GM23338 (cell line): ENCODE measurements at regions not wholly inside any gene's neighbourhood (a gene's known extent, or its start where the extent isn't known, plus 50 kb on each side); places are given as distances from the start of the nearest gene placed in this dataset.

ENCODE experiments used
- ATAC-seq: fragments of 200-7000 bp; cut with Tn5 transposase; 3 replicates; pipeline ENCODE4 v1.9.1; 2020
- DNase-seq: peaks from one replicate; pipeline ENCODE4 v3.0.0-alpha.2; 2015; ENCODE audit warnings: low spot score
- H2AFZ ChIP-seq: fragments of 200-600 bp; sonication (generic); 2 replicates; pipeline ENCODE4 v1.8.0; 2016; ENCODE audit warnings: antibody characterized with exemption, mild to moderate bottlenecking, moderate library complexity
- H3F3A ChIP-seq: fragments of 200-600 bp; sonication (generic); replicated peaks from 2 replicates; pipeline ENCODE4 v1.8.0; 2017; ENCODE audit warnings: antibody characterized with exemption, mixed run types, low read depth
- H3K27ac ChIP-seq: fragments of 200-600 bp; sonication (generic); 2 replicates; pipeline ENCODE4 v1.6.1; 2016; ENCODE audit warnings: low read depth
- H3K27me3 ChIP-seq: fragments of 200-600 bp; sonication (generic); 2 replicates; pipeline ENCODE4 v1.8.0; 2016; ENCODE audit warnings: mild to moderate bottlenecking, mixed run types, moderate library complexity; ENCODE audit not compliant: insufficient read depth
- H3K36me3 ChIP-seq: fragments of 200-600 bp; sonication (generic); 2 replicates; pipeline ENCODE4 v1.8.0; 2016; ENCODE audit warnings: mild to moderate bottlenecking; ENCODE audit not compliant: insufficient read depth
- H3K4me1 ChIP-seq: fragments of 200-600 bp; sonication (generic); 2 replicates; pipeline ENCODE4 v1.8.0; 2016; ENCODE audit warnings: mild to moderate bottlenecking, moderate library complexity; ENCODE audit not compliant: insufficient read depth
- H3K4me2 ChIP-seq: fragments of 200-600 bp; sonication (generic); 2 replicates; pipeline ENCODE4 v1.7.1; 2017; ENCODE audit warnings: mixed run types
- H3K4me3 ChIP-seq: fragments of 200-600 bp; sonication (generic); 2 replicates; pipeline ENCODE4 v1.6.1; 2016; ENCODE audit warnings: mixed run types
- H3K79me2 ChIP-seq: fragments of 200-600 bp; sonication (generic); replicated peaks from 2 replicates; pipeline ENCODE4 v1.8.0; 2017; ENCODE audit warnings: mild to moderate bottlenecking; ENCODE audit not compliant: insufficient read depth
- H3K9me2 ChIP-seq: fragments of 200-600 bp; sonication (generic); 2 replicates; pipeline ENCODE4 v1.8.0; 2017; ENCODE audit not compliant: insufficient read depth
- H4K20me1 ChIP-seq: fragments of 200-600 bp; sonication (generic); replicated peaks from 2 replicates; pipeline ENCODE4 v1.8.0; 2017; ENCODE audit warnings: mild to moderate bottlenecking; ENCODE audit not compliant: insufficient read depth
- H3K27ac Mint-ChIP-seq: 2 replicates; pipeline ENCODE4 v1.8.0; 2020; ENCODE audit warnings: inconsistent platforms, mild to moderate bottlenecking, moderate library complexity, mixed read lengths
- H3K27me3 Mint-ChIP-seq: 3 replicates; pipeline ENCODE4 v1.8.0; 2022; ENCODE audit warnings: low read depth, mild to moderate bottlenecking, moderate library complexity, mixed read lengths, inconsistent platforms; ENCODE audit not compliant: insufficient read depth, poor library complexity
- H3K36me3 Mint-ChIP-seq: 3 replicates; pipeline ENCODE4 v1.8.0; 2021; ENCODE audit warnings: low read depth, mild to moderate bottlenecking, inconsistent platforms, moderate library complexity, mixed read lengths
- H3K4me1 Mint-ChIP-seq: 3 replicates; pipeline ENCODE4 v1.8.0; 2020; ENCODE audit warnings: mild to moderate bottlenecking, inconsistent platforms, mixed read lengths
- H3K4me3 Mint-ChIP-seq: 3 replicates; pipeline ENCODE4 v1.8.0; 2021; ENCODE audit warnings: moderate library complexity, mild to moderate bottlenecking, inconsistent platforms, mixed read lengths
- H3K9me3 Mint-ChIP-seq: 3 replicates; pipeline ENCODE4 v1.8.0; 2020; ENCODE audit warnings: moderate library complexity, mild to moderate bottlenecking, inconsistent platforms, mixed read lengths
- CREB1 ChIP-seq: fragments of 250-450 bp; sonication (Bioruptor Pico); IDR thresholded peaks from 2 replicates; pipeline ENCODE4 v1.5.0; 2020; ENCODE audit warnings: low read depth, mild to moderate bottlenecking, moderate library complexity
- EZH2 ChIP-seq: fragments of 200-600 bp; sonication (generic); IDR thresholded peaks from one replicate; pipeline ENCODE4 v1.8.0; 2017; ENCODE audit warnings: antibody characterized with exemption, mild to moderate bottlenecking, low read depth; ENCODE audit not compliant: unreplicated experiment
- JUNB ChIP-seq: IDR thresholded peaks from one replicate; pipeline ENCODE4 v1.6.1; 2016; ENCODE audit warnings: antibody characterized with exemption; ENCODE audit not compliant: unreplicated experiment
- NANOG ChIP-seq: IDR thresholded peaks from 2 replicates; pipeline ENCODE4 v1.6.1; 2016; ENCODE audit warnings: antibody characterized with exemption, borderline replicate concordance
- POLR2AphosphoS5 ChIP-seq: IDR thresholded peaks from 2 replicates; pipeline ENCODE4 v1.6.1; 2016; ENCODE audit warnings: antibody characterized with exemption, low read depth
- REST ChIP-seq: IDR thresholded peaks from one replicate; pipeline ENCODE4 v1.6.1; 2018; ENCODE audit warnings: antibody characterized with exemption; ENCODE audit not compliant: unreplicated experiment
- ZNF114 ChIP-seq: fragments of 250-450 bp; sonication (Bioruptor Pico); IDR thresholded peaks from 2 replicates; pipeline ENCODE4 v1.5.0; 2020; ENCODE audit warnings: mild to moderate bottlenecking, moderate library complexity
- TF ChIP-seq, protein P1 (sequence below): IDR thresholded peaks from 2 replicates; pipeline ENCODE4 v1.6.1; 2016; ENCODE audit warnings: antibody characterized with exemption
- TF ChIP-seq, protein P2 (sequence below): fragments of 250-450 bp; sonication (Bioruptor Pico); IDR thresholded peaks from 2 replicates; pipeline ENCODE4 v1.5.0; 2020; ENCODE audit warnings: mild to moderate bottlenecking, moderate library complexity
- TF ChIP-seq, protein P3 (sequence below), 2 experiments: fragments of 200-600 bp in 1 of 2; sonication (generic) in 1 of 2; conservative IDR thresholded peaks; 2 replicates each; pipeline versions ENCODE4 v1.5.1 to v1.6.1; 2016 to 2017; ENCODE audit warnings: antibody characterized with exemption in 2 of 2, low read depth in 2 of 2, mild to moderate bottlenecking in 2 of 2, moderate library complexity in 1 of 2

DNA sequence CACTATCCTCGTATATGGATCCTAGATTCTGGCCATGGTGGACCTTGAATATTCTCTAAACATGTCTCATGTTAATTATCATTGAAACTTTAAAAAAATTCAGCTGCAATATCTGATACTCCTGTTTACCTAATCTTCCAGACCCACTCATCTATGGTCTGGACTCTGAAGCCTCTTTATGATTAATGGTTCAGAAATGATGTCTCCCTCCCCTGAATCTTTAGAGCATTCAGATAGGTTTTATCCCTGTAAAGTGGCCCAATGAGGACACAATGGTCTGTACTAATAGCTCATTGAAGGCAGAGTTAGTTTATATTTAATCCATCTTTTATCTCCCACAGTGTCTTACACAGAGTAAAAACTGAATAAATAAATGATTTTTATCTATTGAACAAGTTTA is 53.0 kb upstream of the DUSP10 start:
- no peak overlapping the region for H3K4me3 Mint-ChIP-seq
- H3K27ac ChIP-seq = no peak overlapping the region

More for the DNA sequence above, 53.0 kb upstream of the DUSP10 start:
- Histone ChIP-seq H3K9me2 (0 out of 2 replicates have a peak, but pooled peaks cover 4% of the 10 kb centered on the region), H3F3A (no peaks in the 10 kb centered on the region), H3K4me1 (no peaks in the 10 kb centered on the region), H2AFZ (no peak overlapping the region), H3K4me2 (no peak overlapping the region), H3K4me3 (no peak overlapping the region), H3K79me2 (no peaks in the 10 kb centered on the region), H3K36me3 (no peaks in the 10 kb centered on the region), H4K20me1 (no peaks in the 10 kb centered on the region), H3K27me3 (no peaks in the 10 kb centered on the region)
- no peak for DNase-seq
- Mint-ChIP-seq H3K9me3 (no peaks in the 10 kb centered on the region), H3K36me3 (no peaks in the 10 kb centered on the region; the same call in 2 of the 3 replicates), H3K27ac (no peak overlapping the region), H3K4me1 (no peaks in the 10 kb centered on the region), H3K27me3 (no peaks in the 10 kb centered on the region)
- no peak for TF ChIP-seq CREB1 (CRISPR knock-in tag)
- TF ChIP-seq, protein P1, sequence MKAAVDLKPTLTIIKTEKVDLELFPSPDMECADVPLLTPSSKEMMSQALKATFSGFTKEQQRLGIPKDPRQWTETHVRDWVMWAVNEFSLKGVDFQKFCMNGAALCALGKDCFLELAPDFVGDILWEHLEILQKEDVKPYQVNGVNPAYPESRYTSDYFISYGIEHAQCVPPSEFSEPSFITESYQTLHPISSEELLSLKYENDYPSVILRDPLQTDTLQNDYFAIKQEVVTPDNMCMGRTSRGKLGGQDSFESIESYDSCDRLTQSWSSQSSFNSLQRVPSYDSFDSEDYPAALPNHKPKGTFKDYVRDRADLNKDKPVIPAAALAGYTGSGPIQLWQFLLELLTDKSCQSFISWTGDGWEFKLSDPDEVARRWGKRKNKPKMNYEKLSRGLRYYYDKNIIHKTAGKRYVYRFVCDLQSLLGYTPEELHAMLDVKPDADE = no peak
- no peak for TF ChIP-seq REST
- TF ChIP-seq POLR2AphosphoS5 = no peak
- TF ChIP-seq, protein P2, sequence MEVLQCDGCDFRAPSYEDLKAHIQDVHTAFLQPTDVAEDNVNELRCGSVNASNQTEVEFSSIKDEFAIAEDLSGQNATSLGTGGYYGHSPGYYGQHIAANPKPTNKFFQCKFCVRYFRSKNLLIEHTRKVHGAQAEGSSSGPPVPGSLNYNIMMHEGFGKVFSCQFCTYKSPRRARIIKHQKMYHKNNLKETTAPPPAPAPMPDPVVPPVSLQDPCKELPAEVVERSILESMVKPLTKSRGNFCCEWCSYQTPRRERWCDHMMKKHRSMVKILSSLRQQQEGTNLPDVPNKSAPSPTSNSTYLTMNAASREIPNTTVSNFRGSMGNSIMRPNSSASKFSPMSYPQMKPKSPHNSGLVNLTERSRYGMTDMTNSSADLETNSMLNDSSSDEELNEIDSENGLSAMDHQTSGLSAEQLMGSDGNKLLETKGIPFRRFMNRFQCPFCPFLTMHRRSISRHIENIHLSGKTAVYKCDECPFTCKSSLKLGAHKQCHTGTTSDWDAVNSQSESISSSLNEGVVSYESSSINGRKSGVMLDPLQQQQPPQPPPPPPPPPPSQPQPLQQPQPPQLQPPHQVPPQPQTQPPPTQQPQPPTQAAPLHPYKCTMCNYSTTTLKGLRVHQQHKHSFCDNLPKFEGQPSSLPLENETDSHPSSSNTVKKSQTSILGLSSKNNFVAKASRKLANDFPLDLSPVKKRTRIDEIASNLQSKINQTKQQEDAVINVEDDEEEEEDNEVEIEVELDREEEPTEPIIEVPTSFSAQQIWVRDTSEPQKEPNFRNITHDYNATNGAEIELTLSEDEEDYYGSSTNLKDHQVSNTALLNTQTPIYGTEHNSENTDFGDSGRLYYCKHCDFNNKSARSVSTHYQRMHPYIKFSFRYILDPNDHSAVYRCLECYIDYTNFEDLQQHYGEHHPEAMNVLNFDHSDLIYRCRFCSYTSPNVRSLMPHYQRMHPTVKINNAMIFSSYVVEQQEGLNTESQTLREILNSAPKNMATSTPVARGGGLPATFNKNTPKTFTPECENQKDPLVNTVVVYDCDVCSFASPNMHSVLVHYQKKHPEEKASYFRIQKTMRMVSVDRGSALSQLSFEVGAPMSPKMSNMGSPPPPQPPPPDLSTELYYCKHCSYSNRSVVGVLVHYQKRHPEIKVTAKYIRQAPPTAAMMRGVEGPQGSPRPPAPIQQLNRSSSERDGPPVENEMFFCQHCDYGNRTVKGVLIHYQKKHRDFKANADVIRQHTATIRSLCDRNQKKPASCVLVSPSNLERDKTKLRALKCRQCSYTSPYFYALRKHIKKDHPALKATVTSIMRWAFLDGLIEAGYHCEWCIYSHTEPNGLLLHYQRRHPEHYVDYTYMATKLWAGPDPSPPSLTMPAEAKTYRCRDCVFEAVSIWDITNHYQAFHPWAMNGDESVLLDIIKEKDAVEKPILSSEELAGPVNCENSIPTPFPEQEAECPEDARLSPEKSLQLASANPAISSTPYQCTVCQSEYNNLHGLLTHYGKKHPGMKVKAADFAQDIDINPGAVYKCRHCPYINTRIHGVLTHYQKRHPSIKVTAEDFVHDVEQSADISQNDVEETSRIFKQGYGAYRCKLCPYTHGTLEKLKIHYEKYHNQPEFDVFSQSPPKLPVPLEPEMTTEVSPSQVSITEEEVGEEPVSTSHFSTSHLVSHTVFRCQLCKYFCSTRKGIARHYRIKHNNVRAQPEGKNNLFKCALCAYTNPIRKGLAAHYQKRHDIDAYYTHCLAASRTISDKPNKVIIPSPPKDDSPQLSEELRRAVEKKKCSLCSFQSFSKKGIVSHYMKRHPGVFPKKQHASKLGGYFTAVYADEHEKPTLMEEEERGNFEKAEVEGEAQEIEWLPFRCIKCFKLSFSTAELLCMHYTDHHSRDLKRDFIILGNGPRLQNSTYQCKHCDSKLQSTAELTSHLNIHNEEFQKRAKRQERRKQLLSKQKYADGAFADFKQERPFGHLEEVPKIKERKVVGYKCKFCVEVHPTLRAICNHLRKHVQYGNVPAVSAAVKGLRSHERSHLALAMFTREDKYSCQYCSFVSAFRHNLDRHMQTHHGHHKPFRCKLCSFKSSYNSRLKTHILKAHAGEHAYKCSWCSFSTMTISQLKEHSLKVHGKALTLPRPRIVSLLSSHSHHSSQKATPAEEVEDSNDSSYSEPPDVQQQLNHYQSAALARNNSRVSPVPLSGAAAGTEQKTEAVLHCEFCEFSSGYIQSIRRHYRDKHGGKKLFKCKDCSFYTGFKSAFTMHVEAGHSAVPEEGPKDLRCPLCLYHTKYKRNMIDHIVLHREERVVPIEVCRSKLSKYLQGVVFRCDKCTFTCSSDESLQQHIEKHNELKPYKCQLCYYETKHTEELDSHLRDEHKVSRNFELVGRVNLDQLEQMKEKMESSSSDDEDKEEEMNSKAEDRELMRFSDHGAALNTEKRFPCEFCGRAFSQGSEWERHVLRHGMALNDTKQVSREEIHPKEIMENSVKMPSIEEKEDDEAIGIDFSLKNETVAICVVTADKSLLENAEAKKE (CRISPR knock-in tag) = no peak
- no peak for TF ChIP-seq JUNB
- TF ChIP-seq, protein P3, sequence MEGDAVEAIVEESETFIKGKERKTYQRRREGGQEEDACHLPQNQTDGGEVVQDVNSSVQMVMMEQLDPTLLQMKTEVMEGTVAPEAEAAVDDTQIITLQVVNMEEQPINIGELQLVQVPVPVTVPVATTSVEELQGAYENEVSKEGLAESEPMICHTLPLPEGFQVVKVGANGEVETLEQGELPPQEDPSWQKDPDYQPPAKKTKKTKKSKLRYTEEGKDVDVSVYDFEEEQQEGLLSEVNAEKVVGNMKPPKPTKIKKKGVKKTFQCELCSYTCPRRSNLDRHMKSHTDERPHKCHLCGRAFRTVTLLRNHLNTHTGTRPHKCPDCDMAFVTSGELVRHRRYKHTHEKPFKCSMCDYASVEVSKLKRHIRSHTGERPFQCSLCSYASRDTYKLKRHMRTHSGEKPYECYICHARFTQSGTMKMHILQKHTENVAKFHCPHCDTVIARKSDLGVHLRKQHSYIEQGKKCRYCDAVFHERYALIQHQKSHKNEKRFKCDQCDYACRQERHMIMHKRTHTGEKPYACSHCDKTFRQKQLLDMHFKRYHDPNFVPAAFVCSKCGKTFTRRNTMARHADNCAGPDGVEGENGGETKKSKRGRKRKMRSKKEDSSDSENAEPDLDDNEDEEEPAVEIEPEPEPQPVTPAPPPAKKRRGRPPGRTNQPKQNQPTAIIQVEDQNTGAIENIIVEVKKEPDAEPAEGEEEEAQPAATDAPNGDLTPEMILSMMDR (conservative IDR thresholded peaks at IDR 0.05; ENCODE audit: low read depth in 2 of 2) = no peak
- no peak for TF ChIP-seq EZH2
- TF ChIP-seq NANOG = no peak
- no peak for TF ChIP-seq ZNF114 (CRISPR knock-in tag)
- no peak for ATAC-seq
